HG03196 (cell line): ENCODE measurements at regions not wholly inside any gene's neighbourhood (a gene's known extent, or its start where the extent isn't known, plus 50 kb on each side); places are given as distances from the start of the nearest gene placed in this dataset.

Source experiments
- ATAC-seq: cut with Tn5 transposase; IDR thresholded peaks from one replicate; pipeline ENCODE4 v1.9.1; 2021; ENCODE audit not compliant: unreplicated experiment

GRCh38 chr6:22621701-22622100 is 52.3 kb downstream of the HDGFL1 start:
- no peak for ATAC-seq

GRCh38 chr6:22622351-22622750 is 53.0 kb downstream of the HDGFL1 start:
- no peak for ATAC-seq

GRCh38 chr6:22622813-22623212 is 53.4 kb downstream of the HDGFL1 start:
- no peak for ATAC-seq

GRCh38 chr6:22627644-22628043 is 58.3 kb downstream of the HDGFL1 start:
- no peak for ATAC-seq

- no peak for ATAC-seq
Measured at GRCh38 chr6:22631091-22631490, 61.7 kb downstream of the HDGFL1 start.

- ATAC-seq: no peak
Measured at GRCh38 chr6:22632581-22633145, 63.3 kb downstream of the HDGFL1 start.

GRCh38 chr6:22636452-22636851 is 67.1 kb downstream of the HDGFL1 start:
- no peak for ATAC-seq

- ATAC-seq: no peak
Measured at GRCh38 chr6:22637782-22638181, 68.4 kb downstream of the HDGFL1 start.

- ATAC-seq: no peak
Measured at GRCh38 chr6:22638320-22638719, 69.0 kb downstream of the HDGFL1 start.

GRCh38 chr6:22642254-22642653 is 72.9 kb downstream of the HDGFL1 start:
- ATAC-seq: no peak

GRCh38 chr6:22643780-22644179 is 74.4 kb downstream of the HDGFL1 start:
- ATAC-seq: no peak

GRCh38 chr6:22647719-22648118 is 78.4 kb downstream of the HDGFL1 start:
- no peak for ATAC-seq

GRCh38 chr6:22651731-22652130 is 82.4 kb downstream of the HDGFL1 start:
- no peak for ATAC-seq

- no peak for ATAC-seq
Measured at GRCh38 chr6:22653980-22654610, 84.7 kb downstream of the HDGFL1 start.

- peak; percentile 83 for ATAC-seq
Measured at GRCh38 chr6:22656706-22657351, 87.5 kb downstream of the HDGFL1 start.

- ATAC-seq: peak; percentile 52
Measured at GRCh38 chr6:22657352-22657980, 88.1 kb downstream of the HDGFL1 start.

GRCh38 chr6:22658183-22658582 is 88.8 kb downstream of the HDGFL1 start:
- ATAC-seq: no peak

GRCh38 chr6:22658934-22659333 is 89.6 kb downstream of the HDGFL1 start:
- no peak for ATAC-seq

GRCh38 chr6:22664968-22665367 is 95.6 kb downstream of the HDGFL1 start:
- no peak for ATAC-seq

- ATAC-seq: no peak
Measured at GRCh38 chr6:22666021-22666420, 96.7 kb downstream of the HDGFL1 start.

- ATAC-seq: no peak
Measured at GRCh38 chr6:22666586-22666985, 97.2 kb downstream of the HDGFL1 start.

- ATAC-seq: no peak
Measured at GRCh38 chr6:22667855-22668254, 98.5 kb downstream of the HDGFL1 start.
